T-helper 17 cell (primary cell): ENCODE measurements at regions not wholly inside any gene's neighbourhood (a gene's known extent, or its start where the extent isn't known, plus 50 kb on each side); places are given as distances from the start of the nearest gene placed in this dataset.

Experiments used
- ATAC-seq: fragments of 150-1000 bp; cut with Tn5 transposase; 2 replicates; pipeline ENCODE4 v1.10.0; 2021; ENCODE audit warnings: mild to moderate bottlenecking, moderate library complexity
- DNase-seq, 3 donors: peaks; one replicate each; pipeline versions ENCODE4 v3.0.0 to v3.0.0-alpha.2; 2020 to 2021
- H3K9me3 ChIP-seq: one replicate; pipeline ENCODE4 v1.7.0; 2013; ENCODE audit warnings: low read length, mild to moderate bottlenecking; ENCODE audit not compliant: control insufficient read depth, poor library complexity, severe bottlenecking
- H3K27ac Mint-ChIP-seq: one replicate; pipeline ENCODE4 v1.8.0; 2022; ENCODE audit warnings: mild to moderate bottlenecking, moderate library complexity, mixed read lengths
- H3K27me3 Mint-ChIP-seq: one replicate; pipeline ENCODE4 v1.8.0; 2022; ENCODE audit warnings: mixed read lengths
- H3K36me3 Mint-ChIP-seq: one replicate; pipeline ENCODE4 v1.8.0; 2022; ENCODE audit warnings: low read depth, mixed read lengths
- H3K4me1 Mint-ChIP-seq: one replicate; pipeline ENCODE4 v1.8.0; 2022; ENCODE audit warnings: mild to moderate bottlenecking, mixed read lengths
- H3K4me3 Mint-ChIP-seq: one replicate; pipeline ENCODE4 v1.8.0; 2022; ENCODE audit warnings: mild to moderate bottlenecking, moderate library complexity, mixed read lengths

- Mint-ChIP-seq H3K36me3 (peaks cover 3% of the 10 kb centered on the region), H3K4me3 (no peak overlapping the region), H3K4me1 (peaks cover 3% of the 10 kb centered on the region), H3K27me3 (no peaks in the 10 kb centered on the region), H3K27ac (no peak overlapping the region)
- no peak for DNase-seq
- no peak for ATAC-seq
- H3K9me3 ChIP-seq = no peaks in the 10 kb centered on the region
Observed at GRCh38 chr1:201771466-201771865, 57.5 kb upstream of the IPO9 start.

GRCh38 chr1:201772178-201772577, 56.8 kb upstream of the IPO9 start:
- H3K27me3 Mint-ChIP-seq = no peaks in the 10 kb centered on the region
- H3K4me1 Mint-ChIP-seq = peaks cover 3% of the 10 kb centered on the region
- H3K4me3 Mint-ChIP-seq = no peak overlapping the region
- ATAC-seq = no peak
- no peaks in the 10 kb centered on the region for H3K9me3 ChIP-seq
- no peak for DNase-seq
- peaks cover 3% of the 10 kb centered on the region for H3K36me3 Mint-ChIP-seq
- H3K27ac Mint-ChIP-seq = no peak overlapping the region

GRCh38 chr1:201773764-201774163, 55.2 kb upstream of the IPO9 start:
- DNase-seq (no peak), ATAC-seq (no peak)
- H3K9me3 ChIP-seq = no peaks in the 10 kb centered on the region
- no peak overlapping the region for H3K4me3 Mint-ChIP-seq
- H3K4me1 Mint-ChIP-seq = peaks cover 7% of the 10 kb centered on the region
- H3K27ac Mint-ChIP-seq = no peak overlapping the region
- H3K27me3 Mint-ChIP-seq = no peaks in the 10 kb centered on the region
- H3K36me3 Mint-ChIP-seq = peaks cover 3% of the 10 kb centered on the region

DNA sequence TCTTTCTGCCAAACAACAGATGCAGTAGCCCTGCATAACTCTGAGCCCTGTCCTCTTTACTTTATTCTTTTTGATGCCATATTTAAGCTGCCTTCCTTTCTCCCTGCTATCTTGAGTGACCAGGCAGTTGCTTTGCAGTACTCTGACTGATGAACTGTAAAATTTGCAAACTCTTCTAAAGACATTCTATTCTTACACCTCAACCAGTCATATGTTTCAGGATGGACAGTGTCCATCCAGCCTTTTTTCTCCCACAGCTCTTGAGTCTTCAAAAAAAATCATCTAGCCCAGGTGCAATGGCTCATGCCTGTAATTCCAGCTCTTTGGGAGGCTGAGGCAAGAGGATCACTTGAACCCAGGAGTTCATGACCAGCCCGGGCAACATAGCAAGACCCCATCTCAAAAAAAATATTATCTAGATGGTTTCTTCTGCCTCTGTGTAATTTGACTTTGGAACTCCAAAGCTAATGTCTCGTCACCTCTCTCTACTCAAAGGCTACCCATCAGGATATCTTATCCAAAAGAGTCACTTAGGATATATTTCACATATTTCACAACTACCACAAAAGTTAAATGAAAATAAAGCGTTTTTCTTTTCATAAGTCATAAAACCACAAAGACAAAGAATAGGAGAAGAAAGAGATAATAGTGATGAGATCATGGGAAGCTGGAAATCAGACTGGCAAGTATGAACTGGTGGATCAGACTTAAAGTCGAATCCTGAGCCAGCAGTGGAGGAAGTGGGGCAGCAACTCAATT, 54.6 kb upstream of the IPO9 start:
- Mint-ChIP-seq H3K4me1 (peaks cover 10% of the 10 kb centered on the region), H3K27ac (no peak overlapping the region), H3K27me3 (no peaks in the 10 kb centered on the region), H3K4me3 (no peak overlapping the region), H3K36me3 (peaks cover under 1% of the 10 kb centered on the region)
- no peaks in the 10 kb centered on the region for H3K9me3 ChIP-seq
- DNase-seq (no peak), ATAC-seq (no peak)

DNA sequence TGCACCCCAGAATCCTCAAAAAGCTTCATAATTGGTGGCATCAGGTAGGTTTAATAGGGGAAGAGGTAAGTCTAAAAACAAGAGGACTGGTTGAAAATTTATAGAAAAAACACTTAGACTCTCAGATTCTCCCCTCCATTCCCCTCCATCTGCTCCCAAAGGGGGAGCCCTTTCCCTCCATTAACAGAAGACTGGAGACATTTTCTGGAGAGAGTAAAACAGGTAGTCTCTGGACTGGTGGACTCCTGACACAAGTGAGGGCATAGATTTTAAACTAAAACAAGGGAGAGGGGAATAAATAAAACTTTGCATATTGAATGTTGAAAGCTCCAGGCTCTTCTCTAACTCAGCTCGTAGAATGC, 54.0 kb upstream of the IPO9 start:
- H3K9me3 ChIP-seq = no peaks in the 10 kb centered on the region
- no peak for DNase-seq
- no peak for ATAC-seq
- peaks cover 10% of the 10 kb centered on the region for H3K4me1 Mint-ChIP-seq
- H3K27ac Mint-ChIP-seq = no peak overlapping the region
- H3K4me3 Mint-ChIP-seq = no peak overlapping the region
- no peaks in the 10 kb centered on the region for H3K36me3 Mint-ChIP-seq
- H3K27me3 Mint-ChIP-seq = no peaks in the 10 kb centered on the region

- Mint-ChIP-seq H3K27me3 (no peaks in the 10 kb centered on the region), H3K4me3 (no peak overlapping the region), H3K27ac (no peak overlapping the region), H3K36me3 (no peaks in the 10 kb centered on the region), H3K4me1 (peaks cover 10% of the 10 kb centered on the region)
- no peak for ATAC-seq
- DNase-seq = no peak
- H3K9me3 ChIP-seq = no peaks in the 10 kb centered on the region
Observed at GRCh38 chr1:201775380-201775779, 53.6 kb upstream of the IPO9 start.

- no peak for DNase-seq
Observed at GRCh38 chr1:201778279-201779065, 50.5 kb upstream of the IPO9 start.

More at GRCh38 chr1:201778279-201779065, 50.5 kb upstream of the IPO9 start:
- H3K9me3 ChIP-seq = no peaks in the 10 kb centered on the region
- ATAC-seq = no peak
- Mint-ChIP-seq H3K4me1 (peaks cover 7% of the 10 kb centered on the region), H3K27ac (peak overlapping the region; percentile 47), H3K4me3 (no peak overlapping the region), H3K27me3 (no peaks in the 10 kb centered on the region), H3K36me3 (peaks cover 2% of the 10 kb centered on the region)
